ENCODE measurements at regions not wholly inside any gene's neighbourhood (a gene's known extent, or its start where the extent isn't known, plus 50 kb on each side); places are given as distances from the start of the nearest gene placed in this dataset.

GRCh38 chr16:85188822-85189672 lies 76.8 kb upstream of the CIBAR2 start:
- DNase-seq, result no peak

GRCh38 chr16:85190572-85190971 lies 78.3 kb upstream of the CIBAR2 start:
- no peak for DNase-seq

DNA sequence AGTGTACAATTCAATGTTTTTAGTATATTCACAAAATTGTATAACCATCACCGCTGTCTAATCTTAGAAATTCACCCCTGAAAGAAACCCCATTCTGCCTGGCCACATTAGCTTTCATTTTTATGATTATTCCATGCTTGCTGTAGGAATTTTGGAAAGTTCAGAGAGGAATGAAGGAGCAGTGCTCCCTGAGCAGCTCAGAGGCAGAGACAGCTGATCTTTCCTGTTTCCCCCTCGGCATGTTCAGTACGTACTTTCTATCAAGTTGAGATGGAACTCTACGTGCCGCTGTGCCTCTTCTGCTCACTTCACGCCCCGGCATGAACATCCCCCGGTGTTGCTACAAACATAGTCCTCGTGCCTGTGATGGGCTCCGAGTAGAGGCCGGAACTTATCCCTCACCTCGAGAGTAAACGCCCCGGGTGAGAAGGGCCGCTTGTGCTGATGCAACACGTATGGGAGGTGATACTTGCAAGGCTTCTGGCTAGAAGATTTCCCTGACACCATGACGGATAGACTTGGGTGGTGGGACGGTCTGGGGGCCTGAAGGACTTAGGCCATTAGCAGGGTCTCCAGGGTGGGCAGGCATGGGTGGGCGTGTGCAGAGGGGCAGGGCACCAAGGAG lies 79.2 kb upstream of the CIBAR2 start:
- no peak for DNase-seq

DNA sequence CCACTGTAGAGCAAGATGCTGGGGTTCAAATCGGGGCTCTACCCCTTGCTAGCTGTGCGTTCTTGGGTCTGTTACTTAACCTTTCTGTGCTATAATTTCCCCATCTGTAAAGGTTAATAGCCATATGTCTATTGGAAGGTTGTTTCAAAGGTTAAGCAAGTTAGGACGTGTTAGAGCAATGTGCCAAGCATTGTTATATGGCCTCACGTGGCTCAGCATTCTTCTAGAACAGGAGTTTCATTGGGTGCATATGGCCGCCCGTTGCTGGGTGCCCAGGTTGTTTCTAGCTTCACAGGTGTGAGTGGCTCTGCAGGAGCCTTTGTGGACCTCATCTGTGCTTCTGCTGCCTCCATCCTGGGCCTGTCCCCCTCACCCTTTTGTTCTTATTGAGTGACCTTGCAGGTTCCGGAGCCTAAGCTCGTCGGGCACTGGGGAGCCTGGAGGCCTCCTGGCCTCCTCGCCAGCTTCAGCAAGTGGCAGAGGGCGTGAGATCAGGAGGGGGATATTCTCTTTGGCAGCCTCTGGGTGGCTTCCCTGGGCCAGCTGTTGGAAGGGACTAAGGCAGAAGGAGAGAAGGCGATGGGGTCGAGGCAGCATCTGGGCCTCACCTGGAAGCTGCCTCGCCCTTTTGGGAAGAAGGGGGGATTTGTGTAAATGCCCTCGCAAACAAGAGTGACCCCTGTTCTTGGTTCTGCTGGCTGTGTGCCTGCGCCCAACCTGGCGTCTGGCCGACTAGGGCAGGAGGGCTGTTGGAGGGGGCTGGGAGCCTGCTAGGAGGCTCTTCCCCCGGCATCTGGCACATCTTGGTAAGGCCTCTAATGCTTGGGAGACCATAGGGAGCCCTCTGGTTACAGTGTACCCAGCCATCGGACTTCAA lies 80.2 kb upstream of the CIBAR2 start:
- no peak for DNase-seq

DNA sequence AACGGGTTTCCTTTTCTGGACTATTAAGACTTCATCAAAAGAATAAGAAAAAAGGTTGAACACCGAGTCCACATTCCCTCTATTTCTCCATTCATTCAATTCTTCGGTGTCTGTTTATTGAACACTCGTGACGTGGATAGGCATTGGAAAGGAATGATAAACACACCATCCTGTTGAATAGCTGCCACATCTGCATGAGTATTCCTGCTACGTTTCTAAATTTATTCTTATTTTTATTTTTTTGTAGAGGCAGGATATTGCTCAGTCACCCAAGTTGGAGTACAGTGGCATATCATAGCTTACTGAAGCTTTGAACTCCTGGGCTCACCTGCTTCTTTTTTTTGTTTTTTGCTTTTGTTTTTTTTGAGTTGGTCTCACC lies 80.8 kb upstream of the CIBAR2 start:
- no peak for DNase-seq

GRCh38 chr16:85193876-85194275 lies 81.6 kb upstream of the CIBAR2 start:
- no peak for DNase-seq

DNA sequence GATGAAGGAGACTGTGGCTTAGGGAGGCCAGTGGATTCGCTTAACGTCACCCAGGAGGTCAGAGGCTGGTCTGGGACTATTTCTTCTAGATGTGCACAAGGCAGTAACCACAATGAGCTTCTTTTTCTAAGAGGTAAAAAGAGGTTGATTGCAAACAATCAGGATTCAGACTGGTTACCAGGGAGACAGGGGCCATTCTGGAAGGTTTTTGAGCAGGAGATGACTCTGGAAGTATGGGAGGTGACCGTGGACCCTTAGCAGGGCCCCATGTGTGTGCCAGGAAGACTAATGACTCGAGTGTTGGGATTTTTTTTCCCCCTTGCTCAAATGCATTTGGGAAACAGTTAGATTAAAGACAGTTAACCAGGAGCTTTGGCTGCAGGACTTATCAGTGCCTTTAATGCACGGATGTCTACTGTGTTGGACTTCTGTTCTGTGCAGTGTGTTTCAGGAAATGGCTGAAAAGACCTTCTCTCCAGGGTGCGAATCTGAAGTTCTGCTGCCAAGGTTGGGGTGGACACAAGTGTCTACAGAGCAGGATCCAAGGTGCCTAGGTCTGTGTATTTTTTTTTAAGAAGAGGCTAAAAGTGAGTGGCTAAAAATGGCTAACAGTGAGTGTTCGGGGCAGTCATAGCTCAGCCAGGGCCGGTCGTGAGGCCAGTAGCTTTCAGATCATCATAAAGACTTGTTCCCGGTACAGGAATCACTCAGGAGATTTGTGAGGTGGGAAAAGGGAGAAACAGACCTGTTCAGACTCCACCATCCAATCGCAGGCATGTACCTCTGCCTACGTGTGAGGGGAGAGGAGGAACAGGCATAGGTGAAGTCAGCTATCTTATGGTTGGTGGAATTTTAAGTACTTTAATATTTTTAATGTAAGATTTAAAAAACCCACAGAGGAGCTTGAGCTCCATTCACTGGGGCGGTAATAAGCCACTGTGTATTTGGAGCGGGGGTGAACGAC lies 82.3 kb upstream of the CIBAR2 start:
- no peak for DNase-seq

DNA sequence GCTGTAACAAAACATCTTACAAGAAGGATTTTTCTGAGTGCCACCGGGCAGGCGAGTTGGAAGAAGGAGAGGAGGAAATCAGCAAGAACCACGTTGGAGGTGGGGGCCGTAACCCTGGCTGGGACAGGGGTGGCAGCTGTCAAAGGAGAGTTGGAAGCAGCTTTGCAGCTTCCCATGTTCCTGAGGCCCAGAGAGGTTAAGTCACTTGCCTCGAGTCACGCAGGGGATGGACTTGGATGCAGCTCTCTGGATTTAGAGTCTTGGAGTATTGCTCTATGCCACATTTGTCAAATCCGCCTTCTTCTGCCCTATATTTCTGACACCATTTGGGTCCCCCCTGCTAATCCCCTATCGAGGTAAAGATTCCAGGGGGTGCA lies 83.0 kb upstream of the CIBAR2 start:
- DNase-seq, result no peak

- DNase-seq, result no peak
Observed at GRCh38 chr16:85195900-85196772, 83.9 kb upstream of the CIBAR2 start.

GRCh38 chr16:85196976-85197375 lies 84.7 kb upstream of the CIBAR2 start:
- DNase-seq, result no peak

DNA sequence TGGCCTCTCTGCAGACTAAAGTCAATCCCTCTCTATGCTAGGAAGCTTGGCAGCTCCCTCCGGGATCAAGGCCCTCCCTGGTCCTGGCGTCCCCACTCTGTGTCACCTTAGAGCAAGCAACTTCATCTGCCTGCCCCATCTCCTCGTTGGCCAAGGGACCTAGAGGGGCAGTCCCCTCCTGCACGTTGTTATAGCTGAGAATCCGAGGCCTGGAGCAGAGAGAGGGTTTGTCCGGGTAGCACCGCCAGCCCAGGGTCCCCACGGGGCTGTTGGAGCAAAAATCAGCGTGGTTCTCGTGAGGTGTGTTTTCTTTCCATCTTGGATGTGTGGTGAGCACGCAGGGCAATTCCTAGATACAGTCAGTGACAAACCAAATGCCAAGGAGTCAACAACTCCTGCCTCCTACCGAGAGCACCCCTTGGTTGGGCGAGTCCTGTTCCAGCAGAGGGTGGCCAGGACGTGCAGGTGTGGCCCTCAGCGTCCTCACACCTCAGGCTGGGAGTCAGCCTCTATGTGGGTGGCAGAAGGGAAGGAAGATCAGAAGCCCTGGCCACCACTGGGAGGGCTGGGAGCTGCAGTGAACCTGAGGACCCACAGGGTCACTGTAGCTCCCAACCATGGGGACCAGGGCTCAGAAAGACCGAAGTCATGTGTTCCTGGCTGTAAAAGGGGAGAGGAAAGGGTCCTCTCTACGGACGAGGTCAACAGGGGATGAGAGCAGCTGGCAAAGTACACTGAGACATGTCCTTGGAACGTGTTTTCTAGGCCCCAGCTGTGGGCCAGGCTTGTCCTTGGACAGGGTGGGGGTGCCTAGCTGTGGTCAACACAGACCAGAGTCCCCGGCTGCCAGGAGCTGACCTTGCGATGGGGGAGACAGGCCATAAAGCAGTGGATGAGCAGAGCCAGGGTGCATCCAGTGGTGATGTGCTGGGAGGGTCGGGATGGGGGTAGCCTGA lies 85.6 kb upstream of the CIBAR2 start:
- no peak for DNase-seq

DNA sequence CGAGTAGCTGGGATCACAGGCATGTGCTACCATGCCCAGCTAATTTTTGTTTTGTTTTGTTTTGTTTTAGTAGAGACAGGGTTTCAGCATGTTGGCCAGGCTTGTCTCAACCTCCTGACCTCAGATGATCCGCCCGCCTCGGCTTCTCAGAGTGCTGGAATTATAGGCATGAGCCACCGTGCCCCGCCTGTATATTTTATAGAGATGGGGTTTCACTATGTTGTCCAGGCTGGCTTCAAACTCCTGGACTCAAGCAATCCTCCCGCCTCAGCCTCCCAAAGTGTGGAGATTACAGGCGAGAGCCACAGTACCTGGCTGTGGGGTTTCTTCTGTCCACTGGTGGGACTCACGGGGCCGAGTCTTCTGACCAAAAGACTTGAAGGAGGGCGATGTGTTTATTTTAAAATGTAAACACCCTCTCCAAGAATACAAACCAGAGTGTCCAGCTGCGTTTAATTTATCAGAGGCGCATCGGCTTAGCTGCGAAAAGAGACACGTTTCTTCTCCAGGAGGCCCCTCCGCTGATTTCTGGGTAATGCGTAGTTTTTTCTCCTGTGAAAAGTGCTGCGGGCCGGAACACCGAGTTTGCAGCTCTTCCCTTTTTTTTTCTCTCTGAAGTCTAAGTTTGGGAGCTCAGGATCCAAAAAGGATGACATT lies 86.9 kb upstream of the CIBAR2 start:
- DNase-seq, result no peak

GRCh38 chr16:85199880-85200279 lies 87.6 kb upstream of the CIBAR2 start:
- DNase-seq, result no peak

- no peak for DNase-seq
Observed at GRCh38 chr16:85200471-85201278, 88.4 kb upstream of the CIBAR2 start.

- no peak for DNase-seq
Observed at GRCh38 chr16:85201574-85201973, 89.3 kb upstream of the CIBAR2 start.

DNA sequence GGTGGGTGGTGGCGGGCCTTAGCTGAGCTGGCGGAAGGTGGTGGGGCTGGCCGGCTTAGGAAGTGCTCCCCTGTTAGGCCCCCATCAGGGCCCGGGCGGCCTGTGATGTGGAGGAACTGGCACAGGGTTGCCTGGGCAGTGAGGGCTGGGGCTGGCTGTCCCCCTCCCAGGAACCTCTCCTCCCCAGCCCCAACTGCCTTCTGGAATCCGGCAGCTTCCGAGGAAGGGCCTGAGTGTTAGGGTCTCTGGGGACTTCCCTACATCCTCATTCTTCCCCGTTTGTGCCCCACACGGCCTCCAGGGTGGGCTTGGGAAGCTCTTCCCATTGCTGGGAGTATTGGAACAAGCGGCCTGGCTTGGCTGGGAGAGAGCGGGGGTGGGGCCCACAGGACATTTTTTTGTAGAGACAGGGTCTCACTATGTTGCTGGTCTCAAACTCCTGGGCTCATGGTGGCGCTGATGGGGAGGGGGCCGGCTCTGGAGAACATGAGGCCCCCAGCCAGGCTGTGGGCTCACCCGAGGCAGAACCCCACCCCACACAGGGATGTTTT lies 89.9 kb upstream of the CIBAR2 start:
- no peak for DNase-seq

- no peak for DNase-seq
Observed at GRCh38 chr16:85202631-85203461, 90.6 kb upstream of the CIBAR2 start.

Data from dermis blood vessel endothelial cell (primary cell).